NCI-H2081 treated with DMSO at 0.1 percent for 48 hours (cell line): ENCODE measurements at regions not wholly inside any gene's neighbourhood (a gene's known extent, or its start where the extent isn't known, plus 50 kb on each side); places are given as distances from the start of the nearest gene placed in this dataset.

Experiments
- DNase-seq: peaks from one replicate; lab custom pipeline; 2025; lab: John Stamatoyannopoulos, UW

DNA sequence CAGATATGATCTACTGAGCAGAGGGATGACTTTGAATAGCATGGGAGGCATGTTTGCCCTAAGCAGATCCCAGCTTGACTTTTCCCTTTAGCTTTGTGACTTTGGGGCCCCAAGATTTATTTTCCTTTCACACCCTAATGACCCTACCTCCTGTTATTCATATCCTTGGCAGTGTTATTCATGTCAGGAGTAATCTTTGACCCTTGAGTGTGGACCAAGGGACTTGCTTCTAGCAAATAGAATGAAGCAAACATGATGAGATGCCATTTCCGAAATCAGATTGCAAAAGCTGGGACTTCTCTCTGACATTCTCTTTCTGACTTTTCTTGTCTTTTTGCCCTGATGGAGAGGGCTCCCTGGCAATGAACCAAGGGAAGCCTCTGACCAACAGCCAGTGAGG, 415.4 kb upstream of the PROK2 start:
- no peak for DNase-seq

DNA sequence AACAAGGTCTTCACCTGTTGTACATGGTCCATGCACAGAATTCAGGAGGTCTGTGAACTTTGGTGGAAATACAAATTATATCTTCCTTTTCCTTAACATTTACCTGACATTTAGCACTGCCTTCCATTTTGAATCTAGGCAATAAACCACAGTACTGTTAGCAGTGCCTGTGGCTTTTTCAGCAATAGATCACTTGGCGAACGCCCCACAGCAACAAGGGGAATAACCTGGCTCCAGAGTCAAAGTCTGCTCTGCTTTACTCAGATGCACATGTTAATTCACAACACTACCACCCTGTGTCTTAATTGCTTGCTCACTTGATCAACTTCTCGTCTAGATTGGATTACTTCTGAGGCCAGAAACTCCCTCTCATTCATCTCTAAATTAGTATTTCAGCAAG, 414.6 kb upstream of the PROK2 start:
- DNase-seq: no peak

DNA sequence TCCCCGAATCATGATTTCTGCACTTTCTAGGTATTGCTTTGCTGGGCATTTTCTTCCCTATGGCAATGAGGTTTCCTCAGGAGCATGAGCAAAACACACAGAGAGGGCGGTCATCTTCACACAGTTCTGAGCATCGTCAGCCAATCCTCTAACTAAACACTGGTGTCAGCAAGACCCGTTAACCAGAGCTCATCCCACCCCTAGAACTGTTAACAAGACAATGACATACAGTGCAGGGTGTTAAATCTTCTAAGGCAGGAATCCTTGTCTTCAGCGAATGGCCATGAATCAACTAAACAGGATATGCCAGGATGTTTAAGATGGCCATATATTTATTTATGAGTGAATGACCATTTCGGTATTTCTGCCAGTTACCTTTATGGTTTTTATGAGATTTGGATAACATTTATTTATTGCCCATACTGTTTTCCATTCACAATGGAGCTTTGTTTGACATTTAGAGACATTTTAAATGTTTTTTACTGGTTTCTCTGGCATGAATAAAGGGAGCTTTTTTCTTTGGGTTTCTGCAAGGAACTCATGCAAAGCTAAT, 411.5 kb upstream of the PROK2 start:
- DNase-seq: no peak

DNA sequence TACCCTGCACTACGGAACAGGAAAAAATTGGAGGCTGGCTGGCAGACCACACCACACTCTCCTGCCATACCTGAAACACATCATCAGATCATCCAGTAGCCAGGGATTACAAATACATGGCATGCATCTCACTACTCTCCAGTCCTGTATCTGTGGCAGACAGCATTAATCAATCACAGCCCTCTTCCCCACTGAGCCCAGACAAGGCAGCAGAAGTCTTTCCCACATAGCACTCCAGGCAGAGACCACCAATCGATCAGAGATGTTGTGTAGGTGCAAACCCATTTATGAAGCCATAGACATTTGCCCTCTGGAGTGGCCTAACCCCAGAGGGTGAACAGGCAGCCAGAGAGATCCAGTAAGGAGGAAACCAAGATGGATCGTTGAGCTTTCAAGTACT, 410.9 kb upstream of the PROK2 start:
- no peak for DNase-seq

DNA sequence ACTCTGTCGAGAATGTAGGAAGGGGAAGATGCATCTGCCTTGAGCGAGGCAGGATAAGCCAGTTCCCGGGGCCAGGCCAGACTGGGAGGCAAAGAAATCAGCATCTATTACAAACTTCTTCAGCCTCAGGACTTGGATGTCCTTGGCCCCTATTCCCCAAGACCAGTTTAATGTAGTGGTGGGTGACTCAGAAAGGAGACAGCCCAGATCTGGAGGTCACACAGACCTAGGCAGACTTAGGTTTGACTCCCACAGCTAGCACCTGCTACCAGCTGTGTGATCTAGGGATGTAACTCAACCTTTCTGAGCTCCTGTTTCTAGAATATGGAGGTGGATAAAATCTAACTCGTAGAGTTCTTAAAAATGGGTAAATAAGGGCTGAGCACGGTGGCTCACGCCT, 409.5 kb upstream of the PROK2 start:
- no peak for DNase-seq

DNA sequence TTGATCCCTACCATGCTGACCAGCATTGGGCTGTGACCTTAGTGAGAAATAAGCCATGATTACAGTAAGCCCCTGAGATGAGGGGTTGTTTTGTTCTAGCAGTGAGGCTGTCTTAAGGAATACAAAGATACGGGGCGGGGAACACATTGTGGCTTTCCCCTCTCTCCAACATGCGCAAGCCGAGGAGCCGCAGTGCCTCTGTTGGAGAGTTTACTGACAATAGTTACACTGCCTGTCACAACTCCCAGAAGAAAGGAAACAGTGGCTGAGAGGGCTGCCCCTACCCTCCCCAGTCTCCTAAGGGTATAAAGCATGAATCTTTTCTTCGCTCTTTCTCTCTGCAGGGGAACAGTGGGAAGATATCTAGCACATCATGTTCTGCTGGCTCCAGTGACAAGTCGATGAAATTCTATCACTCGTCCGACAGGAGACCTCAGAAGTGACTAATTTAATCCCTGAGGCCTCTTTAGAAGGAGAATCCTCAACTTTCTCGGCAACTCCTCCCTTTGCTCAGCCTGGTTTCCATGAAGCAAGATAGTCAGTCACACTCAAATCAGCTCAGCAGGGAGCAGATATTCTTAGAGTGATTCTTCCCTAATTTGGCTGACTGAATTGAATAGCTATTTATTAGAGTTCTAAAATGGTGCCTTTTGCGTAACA, 409.0 kb upstream of the PROK2 start:
- DNase-seq: no peak

DNA sequence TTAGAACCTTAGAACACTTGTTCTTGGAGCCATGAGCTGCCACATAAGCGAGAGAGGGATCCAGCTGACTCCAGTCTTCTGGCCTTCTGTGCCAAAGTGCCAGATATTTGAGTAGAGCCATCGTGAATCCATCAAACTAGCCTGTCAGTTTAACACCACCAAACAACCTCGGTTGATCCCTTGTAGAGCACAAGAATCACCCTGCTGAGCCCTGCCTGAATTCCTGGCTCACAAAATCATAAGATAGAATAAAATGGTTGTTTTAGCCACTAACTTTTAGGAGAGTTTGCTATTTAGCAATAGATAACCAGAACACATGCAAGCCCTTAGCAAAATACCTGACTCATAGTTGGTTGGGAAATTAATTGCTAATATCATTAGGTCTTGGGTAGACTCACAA, 407.6 kb upstream of the PROK2 start:
- DNase-seq: no peak

DNA sequence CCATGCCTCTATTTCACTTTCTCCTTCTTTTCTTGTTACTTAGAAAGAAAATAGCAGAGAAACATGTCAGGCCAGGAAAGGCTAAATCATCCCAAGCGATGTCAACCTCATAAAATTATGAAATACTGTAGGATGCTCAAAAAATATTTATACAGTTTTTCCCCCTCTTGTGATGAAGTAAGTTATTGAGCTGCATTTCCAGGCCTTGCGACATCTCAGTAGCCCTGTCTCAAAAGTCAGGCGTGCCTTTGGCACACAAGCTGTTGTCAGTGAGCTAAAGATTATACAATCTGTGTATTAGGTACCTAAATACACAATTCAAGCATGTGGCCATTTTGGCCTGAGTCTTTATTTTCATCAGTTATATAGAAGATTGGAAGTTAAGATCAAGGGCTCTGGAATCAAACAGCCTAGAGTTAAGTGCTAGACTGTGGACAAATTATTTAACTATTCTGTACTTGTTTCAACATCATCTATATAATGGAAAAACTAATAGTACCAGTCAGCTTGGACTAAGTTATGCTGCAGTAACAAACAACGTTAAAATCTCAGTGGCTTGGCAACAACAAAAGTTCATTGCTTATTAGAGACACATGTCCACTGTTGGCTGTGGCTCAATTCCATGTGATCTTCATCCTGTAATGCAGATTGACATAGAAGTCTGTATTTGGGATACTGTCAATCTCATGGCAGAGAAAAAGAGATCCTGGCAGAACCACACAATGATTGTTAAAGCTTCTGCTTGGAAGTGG, 406.4 kb upstream of the PROK2 start:
- DNase-seq: no peak

DNA sequence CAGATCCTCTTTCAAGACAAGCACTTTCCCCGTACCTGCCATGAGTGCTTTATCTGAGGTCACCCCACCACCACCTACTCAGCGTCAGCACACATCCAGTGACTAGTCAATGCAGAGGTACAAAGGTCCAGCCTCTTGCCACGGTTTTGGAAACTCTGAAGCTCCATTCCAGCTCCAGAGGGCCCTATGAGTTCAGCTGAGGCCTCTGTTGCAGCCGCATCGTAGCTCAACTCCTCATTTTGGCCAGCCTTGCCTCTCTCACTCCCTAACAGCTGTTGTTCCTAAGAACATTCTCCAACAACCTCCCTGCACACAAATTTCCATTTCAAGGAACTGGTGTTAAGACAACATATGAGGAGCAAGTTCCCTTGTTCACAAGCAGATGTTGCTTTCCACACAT, 405.1 kb upstream of the PROK2 start:
- DNase-seq: no peak

DNA sequence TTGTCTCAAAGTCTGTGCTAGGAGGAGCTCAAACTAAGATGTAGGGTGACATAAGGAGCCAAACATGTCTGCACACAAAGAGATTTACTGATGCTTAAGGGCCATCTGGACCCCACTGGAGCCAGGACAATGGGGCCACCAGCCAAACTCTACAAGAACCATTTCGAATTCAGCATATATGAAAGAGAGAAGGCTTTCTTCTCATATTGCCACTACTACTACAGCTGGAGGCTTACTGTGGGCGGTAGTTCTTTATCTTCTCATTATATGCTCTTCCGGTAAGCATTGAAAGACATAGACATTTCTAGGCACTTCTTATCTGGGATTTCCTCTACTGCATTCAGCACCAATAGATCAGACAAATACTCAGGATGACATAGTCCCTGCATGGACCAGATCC, 404.4 kb upstream of the PROK2 start:
- no peak for DNase-seq

DNA sequence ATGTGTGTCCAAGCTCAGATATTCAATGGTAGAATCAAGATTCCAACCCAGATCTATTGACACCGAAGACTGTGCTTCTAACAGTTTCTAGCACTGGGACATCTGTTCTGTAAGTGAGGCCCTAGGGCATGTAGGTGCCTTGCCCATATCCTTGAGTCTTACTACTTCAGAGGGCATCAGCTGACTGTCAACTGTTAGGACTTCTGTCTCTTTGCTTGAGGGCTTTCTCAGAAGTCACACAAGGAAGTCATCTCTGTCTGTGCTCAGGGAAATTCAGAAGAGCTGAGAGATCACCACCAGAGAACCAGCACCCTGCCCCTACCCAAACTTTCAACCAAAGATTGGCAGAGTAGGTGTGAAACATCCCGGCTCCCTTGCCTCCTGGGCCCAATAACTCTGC, 403.6 kb upstream of the PROK2 start:
- no peak for DNase-seq

DNA sequence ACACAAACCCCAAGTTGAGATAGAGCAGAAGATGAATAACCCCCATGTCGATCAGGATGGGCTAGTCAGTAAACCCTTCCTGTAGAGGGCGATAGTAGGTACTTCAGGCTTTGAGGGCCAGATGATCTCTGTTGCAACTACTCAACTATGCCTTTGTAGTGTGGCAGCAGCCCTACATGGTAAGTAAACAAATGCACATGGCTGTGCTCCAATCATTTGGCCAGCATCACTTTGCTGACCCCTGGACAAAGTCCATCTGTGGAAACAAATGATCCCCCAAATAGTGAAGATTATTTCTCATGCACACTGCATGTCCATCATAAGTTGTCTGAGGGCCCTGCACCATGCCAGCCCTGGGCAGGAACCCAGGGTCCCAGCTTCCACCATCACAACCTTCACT, 402.2 kb upstream of the PROK2 start:
- DNase-seq: no peak

DNA sequence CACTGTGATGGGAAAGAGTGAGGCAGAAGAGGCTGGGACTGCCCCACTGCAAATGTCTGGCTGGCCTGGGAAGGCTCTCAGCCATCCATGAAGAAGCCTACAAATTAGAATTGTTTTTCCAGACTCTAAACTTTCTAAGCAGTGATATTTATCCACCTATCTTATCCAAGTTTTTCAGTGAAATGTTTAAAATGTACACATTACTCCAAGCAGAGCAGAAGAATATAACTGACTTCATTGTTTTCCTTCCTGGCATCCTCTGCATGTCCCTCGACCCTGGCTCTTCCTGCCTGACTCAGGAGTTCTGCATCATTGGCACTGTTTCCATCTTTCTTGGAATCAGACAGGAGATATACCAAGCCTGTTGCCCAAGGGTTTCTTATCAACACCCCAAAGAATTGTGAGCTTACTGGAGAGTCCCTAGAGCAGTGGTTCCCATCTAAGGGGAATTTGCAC, 401.5 kb upstream of the PROK2 start:
- DNase-seq: no peak

DNA sequence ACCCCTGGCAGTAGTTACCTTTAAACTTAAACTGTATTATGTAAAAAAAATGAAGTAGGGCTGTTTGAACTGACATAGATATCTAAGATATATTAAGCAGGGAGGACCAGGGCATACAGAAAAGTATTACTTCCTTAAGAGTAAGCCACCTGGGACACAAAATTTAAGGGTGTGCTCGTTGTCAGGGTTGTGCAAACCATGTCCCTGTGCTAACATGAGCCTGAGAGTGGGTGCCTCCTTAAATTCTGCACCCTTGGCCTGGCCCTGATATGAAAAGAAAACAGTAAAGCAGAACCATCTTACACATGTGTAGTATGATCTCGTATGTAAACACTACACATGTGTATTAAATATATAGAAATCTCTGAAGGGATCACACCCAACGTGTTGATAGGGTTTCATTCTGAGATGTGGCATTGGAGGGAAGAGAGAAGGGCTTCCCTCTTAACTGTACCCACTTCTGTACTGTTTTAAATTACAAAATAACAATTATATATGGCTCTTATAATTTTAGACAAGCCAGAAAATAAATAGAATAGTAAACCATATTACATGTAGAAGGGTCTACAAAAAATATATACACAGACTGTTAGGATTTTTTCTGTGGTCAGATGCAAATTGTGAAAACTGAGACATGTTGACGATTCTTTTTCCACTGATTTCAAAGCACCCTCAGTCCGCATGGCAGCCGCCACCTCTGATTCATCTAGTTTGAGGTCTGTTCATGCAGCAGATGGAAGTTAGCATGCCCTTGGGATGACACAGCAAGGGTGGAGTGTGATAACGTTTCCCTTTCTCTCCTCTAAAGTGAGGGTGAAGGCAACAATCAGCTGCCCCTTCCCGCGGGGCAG, 400.8 kb upstream of the PROK2 start:
- no peak for DNase-seq

DNA sequence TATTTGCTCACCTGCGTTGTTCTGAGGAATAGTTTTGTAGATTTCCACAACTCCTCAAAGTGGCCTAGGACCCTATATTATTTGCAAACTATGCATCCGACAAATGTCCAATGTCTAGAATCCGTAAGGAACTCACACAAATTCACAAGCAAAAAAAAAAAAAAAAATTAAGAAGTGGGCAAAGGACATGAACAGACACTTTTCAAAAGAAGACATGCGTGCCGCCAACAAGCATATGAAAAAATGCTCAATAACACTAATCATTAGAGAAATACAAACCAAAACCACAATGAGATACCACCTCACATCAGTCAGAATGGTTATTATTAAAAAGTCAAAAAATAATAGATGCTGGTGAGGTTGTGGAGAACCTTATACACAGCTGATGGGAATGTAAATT, 398.5 kb upstream of the PROK2 start:
- no peak for DNase-seq

DNA sequence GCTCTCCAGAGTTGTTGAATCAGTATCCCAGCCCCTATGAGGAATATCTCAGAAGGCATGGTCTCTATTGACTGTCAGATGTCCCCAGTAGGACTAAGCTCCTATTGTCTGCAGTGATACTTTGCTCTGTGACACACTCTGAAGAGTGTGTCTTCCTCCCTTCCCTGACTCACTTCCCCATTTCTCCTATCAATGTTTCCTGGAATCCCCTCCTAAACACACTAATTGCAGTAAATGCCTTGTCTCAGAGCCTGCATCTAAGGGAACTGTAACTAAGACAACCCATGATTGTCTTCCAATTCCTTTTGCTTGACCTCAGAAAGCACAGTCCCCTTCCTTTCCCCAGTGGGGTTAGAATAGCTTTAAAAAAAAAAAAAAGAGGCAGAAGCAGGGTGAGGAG, 397.3 kb upstream of the PROK2 start:
- no peak for DNase-seq

DNA sequence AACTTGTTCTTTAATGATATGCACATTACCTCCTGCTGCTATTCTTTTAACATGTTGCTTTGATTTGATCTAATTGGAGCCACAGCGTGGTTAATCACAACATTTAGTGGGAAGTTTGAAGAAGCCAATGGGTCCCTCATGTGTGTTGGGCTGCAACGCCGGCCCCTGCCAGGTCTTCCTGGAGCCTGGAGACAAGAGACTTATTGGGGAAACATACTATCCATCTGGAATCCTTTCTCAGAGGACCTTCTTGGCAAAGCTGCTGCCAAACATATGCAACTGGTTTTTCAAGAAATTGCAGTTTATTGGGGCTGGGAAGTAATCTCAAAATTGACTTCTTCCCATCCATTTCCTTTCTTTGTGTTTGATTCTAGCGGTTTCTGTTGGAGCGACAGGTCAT, 396.3 kb upstream of the PROK2 start:
- DNase-seq: no peak

DNA sequence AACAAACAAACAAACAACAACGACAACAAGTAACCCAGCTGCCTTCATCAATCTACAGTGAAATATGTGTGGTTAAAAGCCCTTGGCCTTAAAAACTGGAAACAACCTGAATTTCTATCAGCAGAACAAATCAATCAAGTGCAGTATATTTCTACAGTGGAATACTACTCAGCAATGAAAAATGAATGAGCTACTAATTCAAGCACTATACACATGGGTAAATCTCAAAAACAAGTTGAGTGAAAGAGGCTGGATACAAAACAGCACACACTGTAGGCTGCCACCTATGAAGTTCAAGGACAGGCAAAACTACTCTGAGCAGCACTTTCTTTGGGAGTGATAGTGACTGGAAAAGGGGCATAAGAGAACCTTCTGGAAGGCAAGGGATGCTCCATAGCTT, 395.5 kb upstream of the PROK2 start:
- no peak for DNase-seq

DNA sequence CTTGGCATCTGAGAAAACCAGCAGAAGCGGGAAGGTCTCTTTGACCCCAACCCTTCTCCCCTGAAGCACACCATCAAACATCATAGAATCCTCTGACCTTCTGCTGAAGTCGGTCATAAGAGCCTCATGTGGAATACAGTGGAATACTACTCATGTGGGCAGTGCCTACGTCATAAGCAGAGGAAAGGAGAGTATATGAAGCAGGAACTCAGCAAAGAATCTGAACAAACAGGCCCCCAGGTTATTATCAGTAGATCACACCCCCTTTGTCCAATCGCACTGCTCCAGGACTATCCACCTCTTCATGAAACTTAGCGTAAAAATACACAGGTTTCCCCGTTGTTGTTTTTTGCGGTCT, 394.1 kb upstream of the PROK2 start:
- DNase-seq: no peak

DNA sequence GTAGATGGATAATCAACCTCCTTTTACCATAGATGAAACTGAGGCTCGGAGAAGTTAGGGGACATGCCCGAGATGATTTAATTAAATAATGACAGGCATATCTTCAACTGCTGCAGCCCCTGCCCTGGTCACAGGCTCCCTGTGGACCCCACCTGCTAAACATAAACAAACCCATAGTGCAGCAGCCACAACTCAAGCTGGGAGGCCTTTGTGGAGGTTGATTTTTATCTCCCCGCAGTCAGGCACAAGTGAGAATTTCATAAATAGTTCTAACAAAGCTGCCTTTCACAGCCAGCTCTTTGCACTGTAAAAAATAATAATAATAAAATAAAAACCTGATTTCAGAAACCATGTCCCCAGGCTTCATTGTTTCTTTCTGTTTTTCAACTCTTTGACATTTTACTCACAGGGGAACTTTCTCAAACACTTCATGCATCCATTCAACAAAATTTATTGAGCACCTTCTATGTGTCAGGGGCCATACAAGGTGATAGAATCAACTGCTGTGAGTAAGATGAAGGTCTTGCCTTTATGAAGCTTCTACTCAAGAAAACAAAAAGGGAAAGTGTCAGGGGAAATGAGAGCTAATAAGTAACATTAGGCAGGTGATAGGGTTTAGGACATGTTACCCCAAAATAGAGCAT, 393.6 kb upstream of the PROK2 start:
- DNase-seq: no peak

DNA sequence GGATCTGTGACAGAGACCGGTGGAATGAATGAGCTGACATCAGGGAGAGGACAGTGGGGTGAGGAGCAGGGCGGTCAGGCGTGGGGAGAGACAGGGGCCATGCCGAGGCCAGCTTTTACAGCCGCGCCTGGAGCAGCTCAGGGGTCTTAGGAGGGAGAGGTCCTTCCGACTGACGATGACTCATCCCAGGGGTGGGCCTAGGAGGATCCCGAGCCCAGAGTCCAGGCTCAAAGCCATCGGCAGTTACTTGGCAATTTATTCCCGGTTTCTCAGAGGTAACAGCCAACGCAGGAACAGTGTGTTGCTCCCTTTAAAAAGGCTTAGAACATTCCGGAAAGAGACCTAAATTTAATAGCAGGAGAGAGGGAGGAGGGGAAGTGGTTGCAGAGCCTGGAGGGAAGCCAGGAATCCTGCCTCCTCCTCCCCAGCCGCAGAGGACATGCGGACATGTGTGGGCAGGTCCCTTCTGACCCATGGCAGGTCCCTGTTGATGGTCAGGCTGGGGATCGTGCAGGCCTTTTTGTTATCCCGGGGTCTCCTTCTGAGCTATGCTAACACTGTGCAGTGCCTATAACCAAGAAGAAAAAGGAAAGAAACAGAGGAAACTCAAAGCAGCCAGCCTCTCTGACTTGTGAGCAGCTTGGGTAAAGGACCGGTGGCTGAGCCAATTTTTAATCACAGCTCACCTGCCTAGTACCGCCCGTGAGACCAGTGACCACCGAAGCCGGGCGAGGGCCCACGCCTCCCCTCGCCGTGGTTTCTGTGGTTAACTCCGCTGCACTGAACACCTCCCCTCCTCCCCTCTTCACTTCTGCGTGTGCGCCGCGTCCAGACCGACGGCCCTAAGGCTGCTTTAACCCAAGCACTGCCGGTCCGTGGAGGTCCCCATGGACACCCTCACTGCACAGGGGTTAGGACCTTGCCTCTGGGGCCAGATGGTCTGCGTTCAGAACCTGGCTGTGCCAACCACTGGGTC, 392.4 kb upstream of the PROK2 start:
- no peak for DNase-seq
